AG04450 (cell line): ENCODE measurements at regions not wholly inside any gene's neighbourhood (a gene's known extent, or its start where the extent isn't known, plus 50 kb on each side); places are given as distances from the start of the nearest gene placed in this dataset.
"Not testable (repeated sequence)": the region's sequence is repeated elsewhere in the genome, so short reads cannot be mapped to it uniquely, and the experiment has no call there.

Source experiments
- CTCF ChIA-PET: fragments of 300-600, 350-600 bp; formaldehyde crosslinking; extraction: SDS; loops from one replicate; lab custom pipeline; 2022; ENCODE audit warnings: antibody characterized with exemption, inconsistent platforms; lab: Charles Lee
- POLR2A ChIA-PET: fragments of 350-600 bp; formaldehyde crosslinking; extraction: SDS; loops from one replicate; lab custom pipeline; 2021; ENCODE audit warnings: antibody characterized with exemption, inconsistent platforms; lab: Yijun Ruan, JAX
- DNase-seq: peaks from one replicate; pipeline ENCODE4 v3.0.0-alpha.2; 2011; ENCODE audit warnings: low read depth, low spot score
- H3K27ac ChIP-seq: one replicate; pipeline ENCODE4 v1.5.1; 2012; ENCODE audit warnings: low read depth, low read length, control low read depth
- H3K27me3 ChIP-seq: one replicate; pipeline ENCODE4 v1.6.0; 2012; ENCODE audit warnings: low read length; ENCODE audit not compliant: control insufficient read depth, insufficient read depth
- H3K4me3 ChIP-seq: 2 replicates; pipeline ENCODE4 v1.5.1; 2011; ENCODE audit warnings: mild to moderate bottlenecking, low read depth, low read length, control low read depth
- H3K9me3 ChIP-seq: 2 replicates; pipeline ENCODE4 v1.5.1; 2012; ENCODE audit warnings: low read length; ENCODE audit not compliant: control insufficient read depth, insufficient read depth
- CTCF ChIP-seq: IDR thresholded peaks from 2 replicates; pipeline ENCODE4 v1.5.1; 2011; ENCODE audit warnings: low read depth, low read length, control low read depth, inconsistent platforms

GRCh38 chr5:12952409-12952808, 992.1 kb downstream of the DNAH5 start:
- no peak overlapping the region for H3K27ac ChIP-seq
- DNase-seq, result no peak
- no peaks in the 10 kb centered on the region for H3K27me3 ChIP-seq
- no peak for TF ChIP-seq CTCF
- H3K4me3 ChIP-seq, result no peak overlapping the region
- POLR2A ChIA-PET, result no interaction called here
- H3K9me3 ChIP-seq, result peaks cover 10% of the 10 kb centered on the region; the same call in 1 of the 2 replicates
- CTCF ChIA-PET, result no interaction called here

- DNase-seq, result no peak
These were observed 992.6 kb downstream of the DNAH5 start for GRCh38 chr5:12951846-12952245.

GRCh38 chr5:12947379-12947778, 997.1 kb downstream of the DNAH5 start:
- no peak overlapping the region for H3K27ac ChIP-seq
- CTCF ChIA-PET, result no interaction called here
- DNase-seq, result no peak
- TF ChIP-seq CTCF, result no peak
- H3K4me3 ChIP-seq, result no peak overlapping the region
- no peaks in the 10 kb centered on the region for H3K27me3 ChIP-seq
- peaks cover 4% of the 10 kb centered on the region; the same call in 1 of the 2 replicates for H3K9me3 ChIP-seq
- POLR2A ChIA-PET, result no interaction called here

More at GRCh38 chr5:12951846-12952245, 992.6 kb downstream of the DNAH5 start:
- ChIA-PET CTCF (no interaction called here), POLR2A (no interaction called here)
- no peak overlapping the region for H3K4me3 ChIP-seq
- peaks cover 10% of the 10 kb centered on the region; the same call in 1 of the 2 replicates for H3K9me3 ChIP-seq
- no peak for TF ChIP-seq CTCF
- no peak overlapping the region for H3K27ac ChIP-seq
- no peaks in the 10 kb centered on the region for H3K27me3 ChIP-seq

DNA sequence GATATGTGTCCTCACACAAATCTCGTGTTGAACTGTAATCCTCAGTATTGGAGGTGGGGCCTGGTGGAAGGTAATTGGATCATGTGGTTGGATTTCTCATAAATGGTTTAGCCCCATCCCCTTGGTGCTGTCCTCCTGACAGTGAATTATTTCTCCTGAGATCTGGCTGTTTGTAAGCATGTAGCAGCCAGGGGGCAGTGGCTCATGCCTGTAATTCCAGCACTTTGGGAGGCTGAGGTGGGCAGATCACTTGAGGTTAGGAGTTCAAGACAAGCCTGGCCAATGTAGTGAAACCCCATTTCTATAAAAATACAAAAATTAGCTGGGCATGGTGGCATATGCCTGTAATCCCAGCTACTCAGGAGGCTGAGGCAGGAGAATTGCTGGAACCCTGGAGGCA, 999.0 kb downstream of the DNAH5 start:
- DNase-seq, H3K4me3 ChIP-seq, H3K27ac ChIP-seq, POLR2A ChIA-PET, CTCF ChIA-PET, H3K9me3 ChIP-seq, H3K27me3 ChIP-seq: not testable (repeated sequence)

- DNase-seq, result no peak
- Histone ChIP-seq H3K27ac (no peak overlapping the region), H3K9me3 (peaks cover 29% of the 10 kb centered on the region; the same call in 1 of the 2 replicates), H3K27me3 (no peaks in the 10 kb centered on the region), H3K4me3 (no peak overlapping the region)
- ChIA-PET POLR2A (no interaction called here), CTCF (no interaction called here)
- TF ChIP-seq CTCF, result no peak
These were observed 1008.3 kb downstream of the DNAH5 start for GRCh38 chr5:12936221-12936620.

- POLR2A ChIA-PET, result no interaction called here
- TF ChIP-seq CTCF, result no peak
- peaks cover 30% of the 10 kb centered on the region; the same call in 1 of the 2 replicates for H3K9me3 ChIP-seq
- H3K27ac ChIP-seq, result no peak overlapping the region
- H3K27me3 ChIP-seq, result no peaks in the 10 kb centered on the region
- no peak for DNase-seq
- no peak overlapping the region for H3K4me3 ChIP-seq
- CTCF ChIA-PET, result no interaction called here
These were observed 1009.8 kb downstream of the DNAH5 start for GRCh38 chr5:12934722-12935121.
